Activated CD8-positive, alpha-beta T cell treated with anti-CD3 and anti-CD28 coated beads for 36 hours (primary cell): ENCODE measurements at regions not wholly inside any gene's neighbourhood (a gene's known extent, or its start where the extent isn't known, plus 50 kb on each side); places are given as distances from the start of the nearest gene placed in this dataset.

Experiments
- ATAC-seq: fragments of 200-7000 bp; cut with Tn5 transposase; one replicate; pipeline ENCODE4 v1.10.0; 2021; ENCODE audit warnings: mild to moderate bottlenecking, moderate library complexity
- CTCF ChIA-PET: fragments of 350-600 bp; sonication (Branson Sonifier 250); formaldehyde crosslinking; loops from one replicate; lab custom pipeline; 2021; ENCODE audit warnings: antibody characterized with exemption; lab: Charles Lee
- POLR2A ChIA-PET: fragments of 350-600 bp; sonication (Branson Sonifier 250); formaldehyde crosslinking; loops from one replicate; lab custom pipeline; 2021; ENCODE audit warnings: antibody characterized with exemption; lab: Charles Lee
- DNase-seq: peaks from one replicate; pipeline ENCODE4 v3.0.0-alpha.2; 2020
- H3K27ac Mint-ChIP-seq: one replicate; pipeline ENCODE4 v1.8.0; 2021; ENCODE audit warnings: mild to moderate bottlenecking, mixed read lengths
- H3K27me3 Mint-ChIP-seq: one replicate; pipeline ENCODE4 v1.8.0; 2021; ENCODE audit warnings: mixed read lengths
- H3K36me3 Mint-ChIP-seq: one replicate; pipeline ENCODE4 v1.8.0; 2021; ENCODE audit warnings: low read depth, mixed read lengths
- H3K4me1 Mint-ChIP-seq: one replicate; pipeline ENCODE4 v1.8.0; 2021; ENCODE audit warnings: low read depth, mixed read lengths
- H3K4me3 Mint-ChIP-seq: one replicate; pipeline ENCODE4 v1.8.0; 2021; ENCODE audit warnings: mild to moderate bottlenecking, moderate library complexity, mixed read lengths
- H3K9me3 Mint-ChIP-seq: one replicate; pipeline ENCODE4 v1.8.0; 2021; ENCODE audit warnings: mixed read lengths
- CTCF ChIP-seq: fragments of 200-600 bp; IDR thresholded peaks from one replicate; pipeline ENCODE4 v1.8.0; 2022; ENCODE audit warnings: antibody characterized with exemption, mild to moderate bottlenecking
- intact Hi-C: fragments of 100-400 bp; cut with micrococcal nuclease; formaldehyde crosslinking; loops from one replicate; pipeline ENCODE4 v1.10.0; 2022

- H3K4me1 Mint-ChIP-seq: no peaks in the 10 kb centered on the region
- POLR2A ChIA-PET: interaction anchor here (0.7 kb wide), 1 partner anchor 629 kb away, joined by 3 read pairs; no protein-coding TSS in a partner anchor
- no peak for ATAC-seq
Observed at GRCh38 chr9:86549401-86549811, 195.2 kb upstream of the TUT7 start.

GRCh38 chr9:86548220-86548619 is 194.0 kb upstream of the TUT7 start:
- intact Hi-C loops: no loop called here
- H3K36me3 Mint-ChIP-seq: no peaks in the 10 kb centered on the region
- H3K27me3 Mint-ChIP-seq: peaks cover 9% of the 10 kb centered on the region
- DNase-seq: no peak
- TF ChIP-seq CTCF: no peak
- CTCF ChIA-PET: no interaction called here
- no peak overlapping the region for H3K4me3 Mint-ChIP-seq
- H3K4me1 Mint-ChIP-seq: no peaks in the 10 kb centered on the region
- POLR2A ChIA-PET: no interaction called here
- no peaks in the 10 kb centered on the region for H3K9me3 Mint-ChIP-seq
- ATAC-seq: no peak
- H3K27ac Mint-ChIP-seq: no peak overlapping the region

More at GRCh38 chr9:86549401-86549811, 195.2 kb upstream of the TUT7 start:
- intact Hi-C loops: no loop called here
- H3K36me3 Mint-ChIP-seq: no peaks in the 10 kb centered on the region
- no peak overlapping the region for H3K4me3 Mint-ChIP-seq
- no peak overlapping the region for H3K27ac Mint-ChIP-seq
- no peak for DNase-seq
- TF ChIP-seq CTCF: no peak
- CTCF ChIA-PET: no interaction called here
- no peaks in the 10 kb centered on the region for H3K9me3 Mint-ChIP-seq
- H3K27me3 Mint-ChIP-seq: peaks cover 11% of the 10 kb centered on the region

- POLR2A ChIA-PET: no interaction called here
- H3K4me1 Mint-ChIP-seq: no peaks in the 10 kb centered on the region
- peaks cover 5% of the 10 kb centered on the region for H3K27me3 Mint-ChIP-seq
- no peak overlapping the region for H3K27ac Mint-ChIP-seq
- CTCF ChIA-PET: no interaction called here
- H3K4me3 Mint-ChIP-seq: no peak overlapping the region
- ATAC-seq (no peak), DNase-seq (no peak)
- H3K36me3 Mint-ChIP-seq: no peaks in the 10 kb centered on the region
- TF ChIP-seq CTCF: no peak
- H3K9me3 Mint-ChIP-seq: no peaks in the 10 kb centered on the region
- intact Hi-C loops: no loop called here
Observed at GRCh38 chr9:86547571-86547970, 193.4 kb upstream of the TUT7 start.

GRCh38 chr9:86546712-86547111 is 192.5 kb upstream of the TUT7 start:
- H3K9me3 Mint-ChIP-seq: no peaks in the 10 kb centered on the region
- ATAC-seq (no peak), DNase-seq (no peak)
- ChIA-PET CTCF (no interaction called here), POLR2A (no interaction called here)
- H3K27ac Mint-ChIP-seq: no peak overlapping the region
- H3K4me1 Mint-ChIP-seq: no peaks in the 10 kb centered on the region
- H3K4me3 Mint-ChIP-seq: no peak overlapping the region
- H3K27me3 Mint-ChIP-seq: peaks cover 5% of the 10 kb centered on the region
- no peaks in the 10 kb centered on the region for H3K36me3 Mint-ChIP-seq
- intact Hi-C loops: no loop called here
- TF ChIP-seq CTCF: no peak

- intact Hi-C loops: no loop called here
- no peak for TF ChIP-seq CTCF
- H3K9me3 Mint-ChIP-seq: no peaks in the 10 kb centered on the region
- POLR2A ChIA-PET: no interaction called here
- CTCF ChIA-PET: no interaction called here
- H3K27ac Mint-ChIP-seq: no peak overlapping the region
- DNase-seq (no peak), ATAC-seq (no peak)
- H3K27me3 Mint-ChIP-seq: peaks cover 2% of the 10 kb centered on the region
- no peaks in the 10 kb centered on the region for H3K4me1 Mint-ChIP-seq
- H3K4me3 Mint-ChIP-seq: no peak overlapping the region
- H3K36me3 Mint-ChIP-seq: no peaks in the 10 kb centered on the region
Observed at GRCh38 chr9:86545090-86545489, 190.9 kb upstream of the TUT7 start.
